K562 (cell line): ENCODE measurements at regions not wholly inside any gene's neighbourhood (a gene's known extent, or its start where the extent isn't known, plus 50 kb on each side); places are given as distances from the start of the nearest gene placed in this dataset.

Experiments
- ATAC-seq: fragments of 200-7000 bp; cut with Tn5 transposase; 3 replicates; pipeline ENCODE4 v1.9.1; 2020; ENCODE audit warnings: moderate library complexity
- BruUV-seq: library from RNA; stranded (reverse); fragments of 400-500 nt; replicated peaks from 2 replicates; lab custom pipeline; 2021; lab: Mats Ljungman, UMichigan
- CTCF ChIA-PET: fragments of 300-600 bp; formaldehyde crosslinking; extraction: SDS; loops from one replicate; lab custom pipeline; 2021; ENCODE audit warnings: low intra/inter-chr PET ratio; lab: Yijun Ruan, JAX
- POLR2A ChIA-PET: fragments of 300-600, 350-650 bp; sonication (Branson Sonifier 250); formaldehyde crosslinking; extraction: SDS; loops from one replicate; lab custom pipeline; 2021; ENCODE audit warnings: antibody characterized with exemption, inconsistent platforms; lab: Yijun Ruan, JAX
- DNase-seq, 4 experiments: peaks; one replicate each; pipeline versions ENCODE4 v3.0.0 to v3.0.0-alpha.2; 2011 to 2018; ENCODE audit warnings: low spot score in 3 of 4, mixed read lengths in 3 of 4; ENCODE audit errors: extremely low read depth in 1 of 4
- FAIRE-seq: peaks from 2 replicates; lab custom pipeline; 2011; peaks lifted over from hg19 to GRCh38; lab: Jason Lieb, UNC
- H2AFZ ChIP-seq: 2 replicates; pipeline ENCODE4 v1.6.0; 2011; ENCODE audit warnings: low read depth, low read length, control low read depth, inconsistent platforms
- H3K27ac ChIP-seq: fragments of 200-600 bp; 3 replicates; pipeline ENCODE4 v1.8.0; 2011; ENCODE audit warnings: low read depth, mild to moderate bottlenecking, control low read depth, inconsistent platforms, low read length, moderate library complexity, mixed read lengths; ENCODE audit errors: extremely low read depth
- H3K27me3 ChIP-seq, 2 experiments: fragments of 300-600 bp in 1 of 2; 2 replicates in 1 of 2; 3 replicates in 1 of 2; pipeline versions ENCODE4 v1.6.0 to v1.8.0; 2011; ENCODE audit warnings: inconsistent platforms in 2 of 2, low read length in 2 of 2, mild to moderate bottlenecking in 1 of 2, mixed read lengths in 1 of 2, moderate library complexity in 1 of 2; ENCODE audit not compliant: control insufficient read depth in 2 of 2, insufficient read depth in 2 of 2
- H3K36me3 ChIP-seq: fragments of 300-600 bp; 3 replicates; pipeline ENCODE4 v1.8.0; 2011; ENCODE audit warnings: mild to moderate bottlenecking, low read length, inconsistent platforms; ENCODE audit not compliant: control insufficient read depth, insufficient read depth
- H3K4me1 ChIP-seq, 2 experiments: fragments of 200-600 bp in 1 of 2; replicated peaks in 1 of 2; 2 replicates in 1 of 2; 3 replicates in 1 of 2; pipeline versions ENCODE4 v1.5.1 to v1.8.0; 2011; ENCODE audit warnings: inconsistent platforms in 2 of 2, low read length in 2 of 2, mild to moderate bottlenecking in 1 of 2, mixed read lengths in 1 of 2, moderate library complexity in 1 of 2; ENCODE audit not compliant: control insufficient read depth in 2 of 2, insufficient read depth in 2 of 2
- H3K4me2 ChIP-seq: 2 replicates; pipeline ENCODE4 v1.6.1; 2011; ENCODE audit warnings: low read length, control low read depth, inconsistent platforms, mixed read lengths; ENCODE audit not compliant: insufficient read depth
- H3K4me3 ChIP-seq: fragments of 200-600 bp; sonication (generic), shearing (Covaris generic); 2 replicates; pipeline ENCODE4 v1.5.1; 2016; ENCODE audit warnings: control low read depth, inconsistent platforms
- H3K79me2 ChIP-seq: fragments of 200-600 bp; 3 replicates; pipeline ENCODE4 v1.8.0; 2011; ENCODE audit warnings: low read length, inconsistent platforms; ENCODE audit not compliant: control insufficient read depth, insufficient read depth
- H3K9ac ChIP-seq, 2 experiments: 2 replicates each; pipeline versions ENCODE4 v1.6.0 to v1.6.1; 2011; ENCODE audit warnings: low read depth in 2 of 2, low read length in 2 of 2, control low read depth in 1 of 2, inconsistent platforms in 1 of 2, mild to moderate bottlenecking in 1 of 2, mixed read lengths in 1 of 2; ENCODE audit not compliant: insufficient read depth in 1 of 2
- H3K9me1 ChIP-seq: one replicate; pipeline ENCODE4 v1.6.0; 2011; ENCODE audit warnings: inconsistent platforms, mild to moderate bottlenecking, low read length, moderate library complexity; ENCODE audit not compliant: control insufficient read depth, insufficient read depth
- H3K9me3 ChIP-seq: replicated peaks from 2 replicates; pipeline ENCODE4 v1.5.1; 2011; ENCODE audit warnings: low read depth, low read length, inconsistent platforms; ENCODE audit not compliant: control insufficient read depth, insufficient read depth
- H4K20me1 ChIP-seq: replicated peaks from 2 replicates; pipeline ENCODE4 v1.6.1; 2011; ENCODE audit warnings: low read length, inconsistent platforms, mixed read lengths; ENCODE audit not compliant: control insufficient read depth, insufficient read depth
- BRF1 ChIP-seq: IDR thresholded peaks from 3 replicates; pipeline ENCODE4 v1.6.1; 2011; ENCODE audit warnings: borderline replicate concordance, mild to moderate bottlenecking; ENCODE audit not compliant: insufficient read length; ENCODE audit errors: extremely low read depth
- DMBX1 ChIP-seq: fragments of 250-450 bp; sonication (Bioruptor Pico); IDR thresholded peaks from 2 replicates; pipeline ENCODE4 v1.8.0; 2022; ENCODE audit warnings: inconsistent platforms, mild to moderate bottlenecking, moderate library complexity, borderline replicate concordance
- ETV6 ChIP-seq, 3 experiments: fragments of 150-350 bp in 1 of 3; sonication (generic) in 1 of 3; formaldehyde crosslinking in 1 of 3; IDR thresholded peaks; 2 replicates each; pipeline versions ENCODE4 v1.6.1 to v1.8.0; 2014 to 2022; ENCODE audit warnings: borderline replicate concordance in 2 of 3, low read depth in 2 of 3, antibody characterized with exemption in 1 of 3, low read length in 1 of 3, mild to moderate bottlenecking in 1 of 3, missing genetic modification reagents in 1 of 3
- FIP1L1 ChIP-seq: fragments of 200-400 bp; formaldehyde crosslinking; IDR thresholded peaks from 2 replicates; pipeline ENCODE4 v1.6.1; 2018; ENCODE audit warnings: mild to moderate bottlenecking, low read depth, low read length; ENCODE audit not compliant: poor library complexity, severe bottlenecking
- GATAD2A ChIP-seq: fragments of 450-650 bp; IDR thresholded peaks from 2 replicates; pipeline ENCODE4 v1.6.1; 2017
- GTF2A2 ChIP-seq: IDR thresholded peaks from 2 replicates; pipeline ENCODE4 v1.6.1; 2016; ENCODE audit warnings: mild to moderate bottlenecking, missing genetic modification characterization, missing compliant biosample characterization
- HLTF ChIP-seq: fragments of 450-650 bp; IDR thresholded peaks from 2 replicates; pipeline ENCODE4 v1.6.1; 2016
- PRPF4 ChIP-seq: fragments of 200-400 bp; formaldehyde crosslinking; IDR thresholded peaks from one replicate; pipeline ENCODE4 v1.6.1; 2017; ENCODE audit warnings: low read length, low read depth, mild to moderate bottlenecking; ENCODE audit not compliant: insufficient read depth, poor library complexity, severe bottlenecking
- ZNF507 ChIP-seq: conservative IDR thresholded peaks from 2 replicates; pipeline ENCODE4 v1.6.1; 2017; ENCODE audit warnings: missing genetic modification characterization, missing compliant biosample characterization
- WGBS: fragments of 100-300 bp; shearing (Covaris generic); methylation state at CpG from one replicate; pipeline ENCODE4 v1.1.6; 2016; ENCODE audit warnings: low coverage, mixed read lengths; ENCODE audit not compliant: insufficient coverage; ENCODE audit errors: missing lambda C conversion rate; 5-methylcytosine and 5-hydroxymethylcytosine counted together
- in situ Hi-C: fragments of 300-500 bp; cut with MboI; formaldehyde crosslinking; loops from 4 replicates; pipeline ENCODE4 v1.15.0; 2018; ENCODE audit warnings: inconsistent platforms, mixed read lengths
- intact Hi-C: fragments of 100-400 bp; cut with micrococcal nuclease; formaldehyde crosslinking; loops from 2 replicates; pipeline ENCODE4 v1.14.2; 2022
- TF ChIP-seq, protein P1 (sequence below): sonication (generic); formaldehyde crosslinking; IDR thresholded peaks from 2 replicates; pipeline ENCODE4 v1.9.0; 2022; ENCODE audit warnings: mild to moderate bottlenecking, missing genetic modification reagents
- TF ChIP-seq, protein P2 (sequence below): fragments of 250-450 bp; sonication (Bioruptor Pico); IDR thresholded peaks from 2 replicates; pipeline ENCODE4 v1.4.0; 2020; ENCODE audit warnings: mild to moderate bottlenecking, moderate library complexity
- TF ChIP-seq, protein P3 (sequence below), 3 experiments: fragments of 200-800 bp in 1 of 3; fragments of 250-450 bp in 1 of 3; fragments of 450-650 bp in 1 of 3; sonication (Bioruptor Pico) in 1 of 3; sonication (Bioruptor generic) in 1 of 3; formaldehyde crosslinking in 1 of 3; IDR thresholded peaks; 2 replicates each; pipeline versions ENCODE4 v1.6.1 to v1.8.0; 2016 to 2022; ENCODE audit warnings: mild to moderate bottlenecking in 2 of 3, missing genetic modification characterization in 2 of 3, missing compliant biosample characterization in 1 of 3, moderate library complexity in 1 of 3
- TF ChIP-seq, protein P4 (sequence below), 3 experiments: IDR thresholded peaks in 2 of 3; conservative IDR thresholded peaks in 1 of 3; 2 replicates each; pipeline ENCODE4 v1.5.1; 2011 to 2012; ENCODE audit warnings: low read length in 3 of 3, mild to moderate bottlenecking in 3 of 3, control low read depth in 2 of 3, improper control_type of control experiment in 1 of 3, inconsistent platforms in 1 of 3, low read depth in 1 of 3, mixed read lengths in 1 of 3, moderate library complexity in 1 of 3; ENCODE audit not compliant: insufficient read depth in 2 of 3

DNA sequence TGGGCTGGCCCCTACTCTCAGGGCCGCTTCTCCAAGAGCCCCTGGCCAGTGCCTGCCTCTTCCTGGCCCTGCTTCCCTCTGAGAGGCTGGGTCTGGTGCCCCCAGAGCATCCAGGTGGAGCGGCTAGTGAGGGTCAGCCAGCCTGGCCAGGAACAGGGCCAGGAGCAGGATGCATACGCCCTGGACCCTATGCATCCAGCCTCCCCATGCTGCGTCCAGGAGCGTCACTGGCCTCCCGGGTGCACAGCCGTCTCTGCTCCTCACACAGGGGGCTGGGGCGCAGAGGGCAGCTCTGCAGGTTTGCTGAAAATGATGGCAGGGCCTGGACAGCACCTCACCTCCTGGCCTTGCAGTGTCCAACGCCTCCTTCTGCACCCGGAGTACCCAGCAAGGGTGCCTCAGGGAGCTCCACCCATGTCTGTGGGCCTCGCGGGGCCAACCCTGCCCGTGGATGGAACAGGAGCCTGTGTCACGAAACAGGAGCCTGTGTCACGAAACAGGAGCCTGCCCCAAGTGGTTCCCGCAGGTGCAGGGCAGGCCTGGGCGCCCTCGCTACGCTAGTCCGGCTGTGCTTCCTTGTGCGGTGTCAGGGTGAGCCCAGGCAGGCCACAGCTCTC is 246.2 kb upstream of the PPP2R2D start:
- intact Hi-C loops = no loop called here
- Histone ChIP-seq H3K4me1 (no peaks in the 10 kb centered on the region), H2AFZ (no peak overlapping the region), H3K4me2 (no peak overlapping the region), H3K27me3 (peaks cover 0 to 35% of the 10 kb centered on the region in 2 experiments; a peak in 2 of 5 replicates), H4K20me1 (no peaks in the 10 kb centered on the region), H3K36me3 (no peaks in the 10 kb centered on the region), H3K9me1 (no peaks in the 10 kb centered on the region), H3K79me2 (no peaks in the 10 kb centered on the region), H3K9me3 (no peaks in the 10 kb centered on the region), H3K4me3 (no peak overlapping the region), H3K9ac (no peak overlapping the region), H3K27ac (no peak overlapping the region)
- no peak for ATAC-seq
- ChIA-PET CTCF (no interaction called here), POLR2A (no interaction called here)
- no peak for FAIRE-seq
- BruUV-seq = no TSS peak
- in situ Hi-C loops = no loop called here
- TF ChIP-seq BRF1 (no peak), GTF2A2 (no peak), GATAD2A (no peak), ZNF507 (tag) (no peak), HLTF (no peak), PRPF4 (no peak), FIP1L1 (no peak), ETV6 (IDR thresholded peaks at IDR 0.05; ENCODE audit: borderline replicate concordance in 1 of 2, low read depth in 2 of 2, low read length in 1 of 2) (no peak), ETV6 (CRISPR knock-in tag; IDR thresholded peaks at IDR 0.05; ENCODE audit: borderline replicate concordance) (no peak), DMBX1 (CRISPR knock-in tag) (no peak)
- TF ChIP-seq, protein P1, sequence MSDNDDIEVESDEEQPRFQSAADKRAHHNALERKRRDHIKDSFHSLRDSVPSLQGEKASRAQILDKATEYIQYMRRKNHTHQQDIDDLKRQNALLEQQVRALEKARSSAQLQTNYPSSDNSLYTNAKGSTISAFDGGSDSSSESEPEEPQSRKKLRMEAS (CRISPR knock-in tag) = no peak
- TF ChIP-seq, protein P2, sequence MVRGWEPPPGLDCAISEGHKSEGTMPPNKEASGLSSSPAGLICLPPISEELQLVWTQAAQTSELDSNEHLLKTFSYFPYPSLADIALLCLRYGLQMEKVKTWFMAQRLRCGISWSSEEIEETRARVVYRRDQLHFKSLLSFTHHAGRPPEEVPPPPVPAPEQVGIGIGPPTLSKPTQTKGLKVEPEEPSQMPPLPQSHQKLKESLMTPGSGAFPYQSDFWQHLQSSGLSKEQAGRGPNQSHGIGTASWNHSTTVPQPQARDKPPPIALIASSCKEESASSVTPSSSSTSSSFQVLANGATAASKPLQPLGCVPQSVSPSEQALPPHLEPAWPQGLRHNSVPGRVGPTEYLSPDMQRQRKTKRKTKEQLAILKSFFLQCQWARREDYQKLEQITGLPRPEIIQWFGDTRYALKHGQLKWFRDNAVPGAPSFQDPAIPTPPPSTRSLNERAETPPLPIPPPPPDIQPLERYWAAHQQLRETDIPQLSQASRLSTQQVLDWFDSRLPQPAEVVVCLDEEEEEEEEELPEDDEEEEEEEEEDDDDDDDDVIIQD (CRISPR knock-in tag) = no peak
- TF ChIP-seq, protein P3, sequence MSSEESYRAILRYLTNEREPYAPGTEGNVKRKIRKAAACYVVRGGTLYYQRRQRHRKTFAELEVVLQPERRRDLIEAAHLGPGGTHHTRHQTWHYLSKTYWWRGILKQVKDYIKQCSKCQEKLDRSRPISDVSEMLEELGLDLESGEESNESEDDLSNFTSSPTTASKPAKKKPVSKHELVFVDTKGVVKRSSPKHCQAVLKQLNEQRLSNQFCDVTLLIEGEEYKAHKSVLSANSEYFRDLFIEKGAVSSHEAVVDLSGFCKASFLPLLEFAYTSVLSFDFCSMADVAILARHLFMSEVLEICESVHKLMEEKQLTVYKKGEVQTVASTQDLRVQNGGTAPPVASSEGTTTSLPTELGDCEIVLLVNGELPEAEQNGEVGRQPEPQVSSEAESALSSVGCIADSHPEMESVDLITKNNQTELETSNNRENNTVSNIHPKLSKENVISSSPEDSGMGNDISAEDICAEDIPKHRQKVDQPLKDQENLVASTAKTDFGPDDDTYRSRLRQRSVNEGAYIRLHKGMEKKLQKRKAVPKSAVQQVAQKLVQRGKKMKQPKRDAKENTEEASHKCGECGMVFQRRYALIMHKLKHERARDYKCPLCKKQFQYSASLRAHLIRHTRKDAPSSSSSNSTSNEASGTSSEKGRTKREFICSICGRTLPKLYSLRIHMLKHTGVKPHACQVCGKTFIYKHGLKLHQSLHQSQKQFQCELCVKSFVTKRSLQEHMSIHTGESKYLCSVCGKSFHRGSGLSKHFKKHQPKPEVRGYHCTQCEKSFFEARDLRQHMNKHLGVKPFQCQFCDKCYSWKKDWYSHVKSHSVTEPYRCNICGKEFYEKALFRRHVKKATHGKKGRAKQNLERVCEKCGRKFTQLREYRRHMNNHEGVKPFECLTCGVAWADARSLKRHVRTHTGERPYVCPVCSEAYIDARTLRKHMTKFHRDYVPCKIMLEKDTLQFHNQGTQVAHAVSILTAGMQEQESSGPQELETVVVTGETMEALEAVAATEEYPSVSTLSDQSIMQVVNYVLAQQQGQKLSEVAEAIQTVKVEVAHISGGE (CRISPR knock-in tag; IDR thresholded peaks at IDR 0.05) = no peak
- TF ChIP-seq, protein P4, sequence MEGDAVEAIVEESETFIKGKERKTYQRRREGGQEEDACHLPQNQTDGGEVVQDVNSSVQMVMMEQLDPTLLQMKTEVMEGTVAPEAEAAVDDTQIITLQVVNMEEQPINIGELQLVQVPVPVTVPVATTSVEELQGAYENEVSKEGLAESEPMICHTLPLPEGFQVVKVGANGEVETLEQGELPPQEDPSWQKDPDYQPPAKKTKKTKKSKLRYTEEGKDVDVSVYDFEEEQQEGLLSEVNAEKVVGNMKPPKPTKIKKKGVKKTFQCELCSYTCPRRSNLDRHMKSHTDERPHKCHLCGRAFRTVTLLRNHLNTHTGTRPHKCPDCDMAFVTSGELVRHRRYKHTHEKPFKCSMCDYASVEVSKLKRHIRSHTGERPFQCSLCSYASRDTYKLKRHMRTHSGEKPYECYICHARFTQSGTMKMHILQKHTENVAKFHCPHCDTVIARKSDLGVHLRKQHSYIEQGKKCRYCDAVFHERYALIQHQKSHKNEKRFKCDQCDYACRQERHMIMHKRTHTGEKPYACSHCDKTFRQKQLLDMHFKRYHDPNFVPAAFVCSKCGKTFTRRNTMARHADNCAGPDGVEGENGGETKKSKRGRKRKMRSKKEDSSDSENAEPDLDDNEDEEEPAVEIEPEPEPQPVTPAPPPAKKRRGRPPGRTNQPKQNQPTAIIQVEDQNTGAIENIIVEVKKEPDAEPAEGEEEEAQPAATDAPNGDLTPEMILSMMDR (IDR thresholded peaks at IDR 0.05 in 2 of 3, conservative IDR thresholded peaks at IDR 0.05 in 1 of 3; ENCODE audit: insufficient read depth in 2 of 3, low read depth in 1 of 3, low read length in 3 of 3) = no peak
- no peak for DNase-seq
- 1% methylated on average over 17 of the region's 21 CpGs for WGBS
